IPS-NIHi7 (cell line): ENCODE measurements at regions not wholly inside any gene's neighbourhood (a gene's known extent, or its start where the extent isn't known, plus 50 kb on each side); places are given as distances from the start of the nearest gene placed in this dataset.
"Not testable (repeated sequence)": the region's sequence is repeated elsewhere in the genome, so short reads cannot be mapped to it uniquely, and the experiment has no call there.

Source experiments
- DNase-seq: peaks from one replicate; pipeline ENCODE4 v3.0.0; 2012; ENCODE audit warnings: mixed read lengths; ENCODE audit errors: extremely low spot score

DNA sequence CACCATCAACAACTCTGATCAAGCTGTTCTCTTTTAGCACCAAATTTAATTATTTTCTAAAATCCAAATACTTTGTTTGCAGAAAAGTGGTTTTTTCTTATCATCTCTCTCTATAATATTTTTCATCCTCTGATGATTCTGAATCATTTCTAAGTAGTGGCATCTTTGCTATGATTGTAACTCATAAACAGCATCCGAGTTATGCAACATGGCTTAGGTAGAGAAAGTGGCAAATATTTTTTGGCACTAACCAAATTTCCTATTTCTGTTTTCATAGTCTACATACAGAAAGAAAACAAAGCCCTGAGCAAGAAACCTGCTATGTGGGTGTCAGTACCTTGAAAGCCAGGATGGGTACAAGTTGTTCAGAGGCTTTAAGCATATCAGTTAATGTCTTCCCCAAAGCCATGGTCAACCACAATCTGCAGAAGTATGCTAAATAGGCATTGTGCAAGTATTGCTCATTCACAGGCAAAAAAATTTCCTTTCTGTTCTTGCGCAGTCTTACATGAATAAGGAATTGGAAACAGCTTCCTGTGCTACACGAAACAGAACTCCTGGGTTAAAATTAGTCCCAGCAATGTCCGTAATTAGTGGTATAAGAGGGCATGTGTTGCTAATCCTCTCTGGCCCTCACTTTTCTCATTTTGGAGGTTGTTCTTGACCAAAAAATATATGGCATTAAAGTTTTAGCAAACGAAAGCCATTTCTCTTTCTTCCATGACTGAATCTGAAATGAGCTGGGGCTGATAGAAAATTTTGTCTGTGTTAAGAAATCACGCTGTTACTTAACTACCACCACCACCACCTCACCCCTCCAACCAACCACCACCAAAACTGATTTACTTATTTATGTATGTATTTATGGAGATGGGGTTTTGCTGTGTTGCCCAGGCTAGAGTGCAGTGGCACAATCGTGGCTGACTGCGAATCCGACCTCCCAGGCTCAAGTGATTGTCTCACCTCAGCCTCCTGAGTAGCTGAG is 325.6 kb upstream of the MAGI2 start:
- DNase-seq: no peak

DNA sequence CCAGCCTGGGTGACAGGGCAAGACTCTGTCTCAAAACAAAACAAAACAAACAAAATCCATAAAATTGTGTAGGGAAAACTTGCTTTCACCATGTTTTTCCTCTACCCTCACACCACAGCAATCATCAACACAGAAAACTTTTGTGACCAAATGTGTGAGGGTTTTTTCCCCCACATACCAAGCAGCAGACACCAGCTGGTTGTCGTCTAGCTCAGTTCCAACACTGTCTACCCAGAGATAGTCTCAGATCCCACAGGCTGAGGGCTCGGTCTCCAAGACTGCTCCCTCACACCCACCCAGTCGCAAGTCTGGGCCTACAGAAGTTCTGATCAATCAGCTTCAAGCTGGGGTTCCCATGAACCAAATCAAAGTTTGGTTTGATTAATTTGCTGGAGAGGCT is 322.4 kb upstream of the MAGI2 start:
- no peak for DNase-seq

DNA sequence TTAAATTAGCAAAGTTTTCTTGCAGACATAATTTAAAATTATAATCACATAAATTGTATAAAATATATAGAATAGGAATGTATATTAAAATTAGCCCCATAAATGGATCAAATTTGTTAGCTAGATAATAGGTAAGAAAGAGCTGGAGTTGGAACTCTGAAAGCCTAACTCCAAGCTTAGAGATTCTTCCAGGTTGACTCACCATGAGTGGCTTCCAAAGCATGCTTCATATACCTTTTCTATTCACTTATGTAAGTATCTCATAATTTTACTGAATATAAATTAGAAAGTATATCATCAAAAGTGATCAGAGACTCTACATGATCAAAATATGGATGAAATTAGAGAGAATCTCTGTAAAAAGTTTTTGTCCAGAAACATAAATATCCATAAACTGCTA is 320.7 kb upstream of the MAGI2 start:
- no peak for DNase-seq

DNA sequence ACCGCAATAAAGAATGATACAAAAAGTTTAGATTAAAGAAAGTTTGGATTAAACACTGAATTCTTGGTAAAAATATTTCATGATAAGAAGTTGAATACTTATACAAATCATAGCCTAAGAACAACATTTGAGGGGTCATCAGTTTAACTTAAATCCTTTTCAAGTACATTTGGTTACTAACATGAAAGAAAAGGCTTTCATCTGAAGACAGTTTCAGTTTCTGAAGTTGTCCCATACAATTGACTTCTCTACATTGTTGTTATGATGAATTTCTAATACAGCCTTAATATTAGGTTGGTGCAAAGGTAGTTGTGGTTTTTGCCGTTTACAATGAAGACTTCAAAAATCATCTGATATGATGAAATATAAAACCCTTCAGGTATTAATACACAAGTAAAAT is 317.5 kb upstream of the MAGI2 start:
- no peak for DNase-seq

DNA sequence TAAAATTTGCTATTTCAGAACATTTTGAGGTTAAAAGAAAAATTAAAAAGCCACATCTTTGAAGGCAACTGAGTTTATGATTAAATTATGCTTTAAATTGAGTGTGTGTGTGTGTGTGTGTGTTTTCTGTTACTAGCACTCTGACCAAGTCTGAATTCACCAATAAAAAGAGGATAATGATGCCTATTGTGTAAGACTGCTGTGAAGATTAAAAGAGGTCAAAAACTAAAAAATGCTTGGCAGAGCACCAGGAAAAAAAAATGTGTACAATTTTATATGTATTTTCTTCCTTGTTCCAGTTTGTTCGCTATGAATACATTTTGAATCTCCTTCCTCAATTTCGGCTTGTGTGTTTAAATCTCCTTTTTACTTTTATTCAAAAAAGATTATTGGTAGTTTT is 316.6 kb upstream of the MAGI2 start:
- no peak for DNase-seq

DNA sequence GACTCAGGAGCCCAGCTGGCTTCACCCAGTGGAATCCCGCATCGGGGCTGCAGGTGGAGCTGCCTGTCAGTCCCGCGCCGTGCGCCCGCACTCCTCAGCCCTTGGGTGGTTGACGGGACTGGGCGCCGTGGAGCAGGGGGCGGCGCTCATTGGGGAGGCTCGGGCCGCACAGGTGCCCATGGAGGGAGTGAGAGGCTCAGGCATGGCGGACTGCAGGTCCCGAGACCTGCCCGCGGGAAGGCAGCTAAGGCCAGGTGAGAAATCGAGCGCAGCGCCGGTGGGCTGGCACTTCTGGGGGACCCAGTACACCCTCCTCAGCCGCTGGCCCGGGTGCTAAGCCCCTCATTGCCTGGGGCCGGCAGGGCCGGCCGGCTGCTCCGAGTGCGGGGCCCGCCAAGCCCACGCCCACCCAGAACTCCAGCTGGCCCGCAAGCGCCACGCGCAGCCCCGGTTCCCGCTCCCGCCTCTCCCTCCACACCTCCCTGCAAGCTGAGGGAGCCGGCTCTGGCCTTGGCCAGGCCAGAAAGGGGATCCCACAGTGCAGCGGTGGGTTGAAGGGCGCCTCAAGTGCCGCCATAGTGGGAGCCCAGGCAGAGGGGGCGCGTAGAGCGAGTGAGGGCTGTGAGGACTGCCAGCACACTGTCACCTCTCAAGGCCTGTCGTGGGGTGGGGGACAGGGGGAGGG is 314.6 kb upstream of the MAGI2 start:
- DNase-seq: not testable (repeated sequence)

DNA sequence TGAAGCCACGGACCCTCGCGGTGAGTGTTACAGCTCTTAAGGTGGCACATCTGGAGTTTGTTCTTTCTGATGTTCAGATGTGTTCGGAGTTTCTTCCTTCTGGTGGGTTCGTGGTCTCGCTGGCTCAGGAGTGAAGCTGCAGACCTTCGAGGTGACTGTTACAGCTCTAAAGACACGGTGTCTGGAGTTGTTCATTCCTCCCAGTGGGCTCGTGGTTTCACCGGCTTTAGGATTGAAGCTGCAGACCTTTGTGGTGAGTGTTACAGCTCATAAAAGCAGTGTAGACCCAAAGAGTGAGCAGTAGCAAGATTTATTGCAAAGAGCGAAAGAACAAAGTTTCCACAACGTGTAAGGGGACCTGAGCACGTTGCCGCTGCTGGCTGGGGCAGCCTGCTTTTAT is 313.7 kb upstream of the MAGI2 start:
- DNase-seq: not testable (repeated sequence)

DNA sequence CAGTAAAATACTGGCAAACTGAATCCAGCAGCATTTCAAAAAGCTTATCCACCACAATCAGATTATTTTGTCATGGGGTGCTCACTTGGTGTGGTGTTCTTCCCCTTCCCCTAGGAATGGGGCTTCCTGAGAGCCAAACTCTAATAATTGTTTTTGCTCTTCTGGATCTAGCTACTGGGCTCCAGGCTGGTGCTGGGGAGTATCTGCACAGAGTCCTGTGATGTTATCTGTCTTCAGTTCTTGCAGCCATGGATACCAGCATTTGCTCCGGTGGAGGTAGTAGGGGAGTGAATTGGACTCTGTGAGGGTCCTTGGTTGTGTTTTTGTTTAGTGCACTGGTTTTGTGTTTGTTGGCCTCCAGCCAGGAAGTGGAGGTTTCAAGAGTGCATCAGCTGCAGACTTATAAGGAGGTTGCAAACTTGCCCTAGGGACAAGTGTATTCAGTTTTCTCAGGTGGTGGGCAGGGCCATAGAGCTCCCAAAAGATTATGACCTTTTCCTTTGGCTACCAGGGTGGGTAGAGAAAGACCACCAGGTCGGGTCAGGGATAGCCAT is 308.5 kb upstream of the MAGI2 start:
- DNase-seq: no peak

DNA sequence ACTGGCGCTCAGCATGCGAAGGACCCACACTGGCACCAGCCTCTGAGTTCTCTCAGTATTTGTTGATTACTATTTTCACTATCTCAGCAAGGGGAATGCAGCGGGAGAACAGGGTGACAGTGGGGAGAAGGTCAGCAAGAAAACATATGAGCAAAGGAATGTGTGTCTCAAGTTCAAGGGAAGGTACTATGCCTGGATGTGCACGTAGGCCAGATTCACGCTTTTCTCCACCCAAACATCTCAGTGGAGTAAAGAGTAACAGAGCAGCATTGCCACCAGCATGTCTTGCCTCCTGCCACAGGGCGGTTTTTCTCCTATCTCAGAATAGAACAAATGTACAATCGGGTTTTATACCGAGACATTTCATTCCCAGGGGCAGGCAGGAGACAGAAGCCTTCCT is 297.5 kb upstream of the MAGI2 start:
- not testable (repeated sequence) for DNase-seq

DNA sequence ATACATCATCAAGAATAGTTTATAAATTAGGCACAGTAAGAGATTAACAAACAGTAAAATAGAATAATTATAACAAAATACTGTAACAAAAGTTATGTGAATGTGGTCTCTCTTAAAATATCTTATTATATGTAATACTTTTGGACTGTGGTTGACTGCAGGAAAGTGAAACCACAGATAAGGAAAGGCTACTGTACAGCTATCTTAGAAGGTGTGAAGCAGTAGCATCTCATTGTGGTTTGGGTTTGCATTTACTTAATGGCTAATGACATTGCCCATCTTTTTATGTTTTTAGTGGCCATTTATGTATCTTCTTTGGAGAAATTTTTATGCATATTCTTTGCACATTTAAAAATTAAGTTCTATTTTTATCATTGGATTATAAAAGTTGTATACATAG is 296.4 kb upstream of the MAGI2 start:
- DNase-seq: no peak

DNA sequence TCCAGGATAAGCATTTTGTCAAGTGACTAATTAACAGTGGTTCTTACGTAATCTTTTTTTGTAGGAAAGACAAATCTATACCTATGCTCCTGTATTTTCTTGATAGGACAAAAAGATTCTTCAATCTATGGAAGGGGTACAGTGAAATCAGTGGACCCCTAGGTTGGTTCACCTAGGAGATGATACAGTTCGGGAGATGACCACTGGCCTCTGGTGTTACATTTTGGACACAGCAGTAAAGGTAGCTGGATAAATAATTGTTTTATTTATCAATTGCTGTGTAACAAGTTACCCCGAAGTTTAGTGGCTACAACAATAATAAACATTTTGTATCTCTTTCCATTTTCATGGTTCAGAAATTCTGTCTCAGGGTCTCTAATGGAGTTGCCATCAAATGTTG is 288.2 kb upstream of the MAGI2 start:
- peak; percentile 13 for DNase-seq

DNA sequence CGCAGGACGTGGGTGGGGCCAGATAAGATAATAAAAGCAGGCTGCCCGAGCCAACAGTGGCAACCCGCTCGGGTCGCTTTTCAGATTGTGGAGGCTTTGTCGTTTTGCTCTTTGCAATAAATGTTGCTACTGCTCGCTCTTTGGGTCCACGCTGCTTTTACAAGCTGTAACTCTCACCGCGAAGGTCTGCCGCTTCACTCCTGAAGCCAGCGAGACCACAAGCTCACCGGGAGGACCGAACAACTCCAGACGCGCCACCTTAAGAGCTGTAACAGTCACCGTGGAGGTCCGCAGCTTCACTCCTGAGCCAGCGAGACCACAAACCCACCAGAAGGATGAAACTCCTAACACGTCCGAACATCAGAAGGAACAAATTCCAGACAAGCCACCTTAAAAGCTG is 286.6 kb upstream of the MAGI2 start:
- no peak for DNase-seq

DNA sequence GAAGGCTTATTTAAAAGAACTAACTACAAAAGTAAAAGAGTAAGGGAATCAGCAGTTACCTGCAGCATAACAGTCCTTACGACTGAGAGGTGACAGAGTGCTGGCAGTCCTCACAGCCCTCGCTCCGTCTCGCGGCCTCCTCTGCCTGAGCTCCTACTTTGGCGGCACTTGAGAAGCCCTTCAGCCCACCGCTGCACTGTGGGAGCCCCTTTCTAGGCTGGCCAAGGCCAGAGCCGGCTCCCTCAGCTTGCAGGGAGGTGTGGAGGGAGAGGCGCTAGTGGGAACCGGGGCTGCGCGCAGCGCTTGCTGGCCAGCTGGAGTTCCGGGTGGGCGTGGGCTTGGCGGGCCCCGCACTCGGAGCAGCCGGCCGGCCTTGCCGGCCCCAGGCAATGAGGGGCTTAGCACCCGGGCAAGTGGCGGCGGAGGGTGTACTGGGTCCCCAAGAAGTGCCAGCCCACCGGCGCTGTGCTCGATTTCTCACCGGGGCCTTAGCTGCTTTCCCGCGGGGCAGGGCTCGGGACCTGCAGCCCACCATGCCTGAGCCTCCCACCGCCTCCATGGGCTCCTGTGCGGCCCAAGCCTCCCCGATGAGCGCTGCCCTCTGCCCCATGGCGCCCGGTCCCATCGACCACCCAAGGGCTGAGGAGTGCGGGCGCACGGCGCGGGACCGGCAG is 285.7 kb upstream of the MAGI2 start:
- DNase-seq: not testable (repeated sequence)

DNA sequence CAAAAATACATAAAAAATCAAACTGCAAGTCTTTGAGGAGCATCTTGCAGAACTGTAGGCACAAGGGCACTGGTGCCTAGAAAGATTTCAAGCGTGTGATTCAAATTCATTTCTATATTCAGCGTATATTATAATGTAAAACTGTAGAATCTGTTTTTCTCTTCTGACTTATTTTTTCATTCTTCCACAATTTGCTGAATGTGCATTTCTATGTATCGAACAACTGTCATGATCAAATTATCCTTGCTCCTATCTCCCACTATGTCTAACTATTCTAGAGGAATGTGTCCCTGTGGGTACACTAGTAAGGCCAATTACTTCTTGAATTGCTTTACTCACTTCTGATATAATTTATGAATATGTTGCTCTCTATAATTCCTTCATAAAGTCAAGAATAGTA is 283.0 kb upstream of the MAGI2 start:
- DNase-seq: no peak

DNA sequence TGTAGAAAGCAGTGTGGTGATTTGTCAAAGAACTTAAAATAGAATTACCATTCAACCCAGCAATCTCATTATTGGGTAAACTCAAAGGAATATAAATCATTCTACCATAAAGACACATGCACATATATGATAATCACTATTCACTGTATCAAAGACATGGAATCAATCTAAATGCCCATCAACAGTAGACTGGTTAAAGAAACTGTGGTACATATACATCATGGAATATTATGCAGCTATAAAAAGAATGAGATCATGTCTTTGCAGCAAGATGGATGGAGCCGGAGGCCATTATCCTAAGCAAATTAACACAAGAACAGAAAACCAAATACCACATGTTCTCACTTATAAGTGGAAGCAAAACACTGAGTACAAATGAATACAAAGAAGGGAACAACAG is 281.5 kb upstream of the MAGI2 start:
- DNase-seq: no peak

DNA sequence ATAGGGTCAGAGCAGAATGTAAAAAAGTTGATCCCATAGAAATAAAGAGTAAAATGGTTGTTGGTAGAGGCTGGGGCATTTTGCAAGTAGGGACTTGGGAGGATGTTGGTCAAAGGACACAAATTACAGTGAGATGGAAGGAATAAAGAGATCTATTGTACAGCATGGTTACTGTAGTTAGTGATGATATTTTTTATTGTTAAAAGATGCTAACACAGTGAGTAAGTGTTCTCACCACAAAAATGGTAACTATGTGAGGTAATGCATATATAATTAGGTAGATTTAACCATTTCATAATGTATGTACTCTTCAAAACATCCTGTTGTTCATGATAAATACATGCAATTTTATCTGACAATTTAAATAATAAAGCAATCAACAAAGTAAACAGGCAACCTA is 280.7 kb upstream of the MAGI2 start:
- DNase-seq: no peak

DNA sequence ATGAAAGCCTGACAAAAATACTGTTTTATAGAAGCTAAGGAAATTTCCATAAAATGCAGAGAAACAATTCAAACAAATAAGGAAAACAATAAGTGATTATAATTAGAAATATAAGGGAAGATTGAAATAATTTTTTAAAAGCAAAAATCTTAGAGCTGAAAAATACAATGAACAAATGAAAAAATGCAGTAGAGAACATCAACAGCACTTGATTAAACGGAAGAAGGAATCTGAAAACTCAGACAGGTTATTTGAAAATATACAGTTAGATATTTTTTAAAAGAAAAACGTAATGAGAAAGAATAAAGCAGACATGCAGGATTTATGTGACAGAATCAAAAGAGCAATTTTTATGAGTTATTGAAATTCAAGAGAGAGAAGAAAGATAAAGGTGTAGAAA is 279.1 kb upstream of the MAGI2 start:
- no peak for DNase-seq

DNA sequence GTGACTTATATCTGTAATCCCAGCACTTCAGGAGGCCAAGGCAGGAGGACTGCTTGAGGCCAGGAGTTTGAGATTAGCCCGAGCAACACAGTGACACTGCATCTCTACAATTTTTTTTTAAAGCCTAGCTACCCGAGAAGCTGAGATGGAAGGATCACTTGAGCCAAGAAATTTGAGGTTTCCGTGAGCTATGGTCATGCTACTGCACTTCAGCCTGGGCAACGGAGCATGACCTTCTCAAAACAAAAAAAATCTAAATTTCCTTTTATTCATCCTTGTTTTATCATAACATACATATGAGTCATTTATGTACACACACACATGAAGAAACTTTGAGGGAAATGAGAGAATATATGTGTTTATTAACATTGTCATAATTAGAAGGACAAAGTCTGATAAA is 277.5 kb upstream of the MAGI2 start:
- DNase-seq: no peak

DNA sequence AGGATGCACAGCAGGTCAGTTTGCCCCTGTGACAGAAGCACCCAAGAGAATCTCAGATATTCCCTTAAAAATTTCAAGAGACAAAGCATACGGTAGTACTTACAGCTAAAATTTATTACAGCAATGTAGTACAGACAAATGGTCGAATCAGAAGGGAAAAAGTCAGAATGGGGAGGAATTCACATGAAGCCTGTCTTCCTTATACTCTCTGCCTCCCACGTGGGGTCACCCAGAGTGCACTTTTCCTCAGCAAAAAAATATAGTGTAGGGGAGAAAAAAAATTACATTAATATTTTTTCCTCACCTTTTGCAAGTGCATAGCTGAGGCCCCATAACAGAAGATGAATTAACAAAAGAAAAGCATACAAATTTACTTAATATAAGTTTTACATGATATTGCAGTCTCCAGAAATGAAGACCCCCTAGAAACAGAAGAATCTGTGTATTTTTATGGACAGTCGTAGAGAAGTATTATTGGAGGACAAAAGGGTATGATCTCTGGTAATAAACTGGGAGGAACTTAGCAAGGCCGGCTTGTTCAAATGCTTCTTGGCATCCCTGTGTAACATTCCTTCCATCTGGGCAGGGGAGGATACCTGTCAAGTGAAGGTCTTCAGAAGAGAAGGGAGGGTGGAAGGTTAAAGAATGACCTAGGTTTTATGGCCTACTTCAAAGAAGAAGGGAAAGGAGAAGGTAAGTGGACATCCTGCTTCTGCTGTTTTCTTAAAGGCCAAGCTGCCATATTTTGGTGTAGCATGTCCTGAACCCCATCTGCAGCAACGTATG is 270.6 kb upstream of the MAGI2 start:
- DNase-seq: no peak

DNA sequence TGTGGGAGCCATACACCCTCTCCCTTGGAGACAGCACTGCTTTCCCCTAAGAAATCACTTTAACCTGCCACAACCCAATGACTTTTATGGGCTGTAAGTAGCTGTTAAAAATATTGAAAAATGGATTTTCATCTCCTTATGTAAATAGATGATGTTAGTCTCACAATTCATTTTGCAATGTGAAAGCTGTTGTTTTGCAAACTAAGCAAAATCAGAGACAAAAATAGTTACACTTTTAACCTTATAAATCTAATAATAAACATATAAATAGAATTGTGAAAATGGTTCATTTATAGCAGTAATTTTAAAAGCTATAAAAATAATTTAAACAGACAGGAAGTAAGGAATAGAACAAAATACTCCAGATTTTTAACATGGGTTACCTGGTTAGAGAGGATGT is 268.8 kb upstream of the MAGI2 start:
- no peak for DNase-seq

DNA sequence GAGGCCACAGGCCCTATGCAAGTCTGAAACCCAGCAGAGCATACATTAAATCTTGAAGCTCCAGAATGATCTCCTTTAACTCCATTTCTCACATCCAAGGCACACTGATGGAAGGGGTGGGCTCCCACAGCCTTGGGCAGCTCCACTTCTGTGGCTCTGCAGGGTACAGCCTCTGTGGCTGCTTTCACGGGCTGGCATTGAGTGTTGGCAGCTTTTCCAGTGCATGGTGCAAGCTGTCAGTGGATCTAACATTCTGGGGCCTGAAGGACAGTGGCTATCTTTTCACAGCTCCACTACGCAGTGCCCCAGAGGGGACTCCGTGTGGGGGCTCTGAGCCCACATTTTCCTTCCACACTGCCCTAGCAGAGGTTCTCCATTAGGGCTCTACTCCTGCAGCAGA is 265.7 kb upstream of the MAGI2 start:
- no peak for DNase-seq

DNA sequence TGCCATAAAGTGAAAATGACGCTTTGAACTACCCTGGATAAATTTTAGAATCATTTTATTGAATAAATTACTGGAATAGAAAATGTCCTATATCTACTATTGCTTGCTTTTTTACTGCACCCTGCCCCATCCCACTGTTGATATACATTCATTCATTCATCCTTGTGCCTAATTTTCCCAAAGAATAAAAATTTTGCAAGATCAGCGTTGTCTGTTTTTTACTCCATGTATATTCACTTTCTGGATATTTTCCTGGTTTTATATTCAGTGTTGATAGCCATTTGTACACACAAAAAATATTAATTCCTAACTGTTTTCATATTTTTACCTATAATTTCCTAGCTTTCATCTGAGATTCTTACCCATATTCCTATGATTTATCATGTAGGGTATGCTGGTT is 262.9 kb upstream of the MAGI2 start:
- no peak for DNase-seq
